ENCODE measurements at regions not wholly inside any gene's neighbourhood (a gene's known extent, or its start where the extent isn't known, plus 50 kb on each side); places are given as distances from the start of the nearest gene placed in this dataset.

DNA sequence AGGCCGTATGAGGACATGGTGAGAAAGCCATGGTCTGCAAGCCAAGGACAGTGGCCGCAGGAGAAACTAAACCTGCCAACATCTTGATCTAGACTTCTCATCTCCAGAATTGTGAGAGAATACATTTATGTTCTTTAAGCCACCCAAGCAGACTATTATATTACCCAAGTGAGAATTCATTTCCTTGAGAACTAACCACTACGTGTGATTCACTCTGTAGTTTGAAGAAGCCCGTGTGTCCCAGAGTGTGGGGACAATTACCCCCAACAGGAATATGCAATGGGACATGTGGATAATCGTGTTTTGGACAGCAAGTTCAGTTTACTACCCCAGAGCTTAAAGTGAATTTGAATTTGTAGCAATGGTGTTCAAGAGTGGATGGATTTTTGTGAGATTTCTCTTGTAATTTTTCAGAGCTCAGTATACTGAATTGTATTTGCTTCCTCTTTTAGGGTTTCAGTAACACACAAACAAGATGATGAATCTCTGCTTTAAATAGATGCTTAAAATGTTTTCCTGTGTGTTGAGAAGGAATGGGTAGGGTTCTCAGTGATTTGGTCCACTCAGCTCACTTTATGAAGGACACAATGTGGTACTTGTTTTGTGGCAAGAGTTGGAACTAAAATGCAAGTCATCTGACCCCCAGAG, 100.0 kb upstream of the ARHGAP20 start:
- ChIA-PET POLR2A (no interaction called here), CTCF (no interaction called here)
- Histone ChIP-seq H3K4me3 (ENCODE audit: low read depth, low read length) (no peak overlapping the region), H3K27me3 (ENCODE audit: control insufficient read depth, insufficient read depth, low read length) (no peaks in the 10 kb centered on the region), H3K9me3 (ENCODE audit: control insufficient read depth, insufficient read depth, low read length) (no peaks in the 10 kb centered on the region), H3K27ac (ENCODE audit: low read depth, low read length) (no peak overlapping the region)
- no peak for DNase-seq (ENCODE audit: low read depth, low spot score)
- TF ChIP-seq, protein P1, sequence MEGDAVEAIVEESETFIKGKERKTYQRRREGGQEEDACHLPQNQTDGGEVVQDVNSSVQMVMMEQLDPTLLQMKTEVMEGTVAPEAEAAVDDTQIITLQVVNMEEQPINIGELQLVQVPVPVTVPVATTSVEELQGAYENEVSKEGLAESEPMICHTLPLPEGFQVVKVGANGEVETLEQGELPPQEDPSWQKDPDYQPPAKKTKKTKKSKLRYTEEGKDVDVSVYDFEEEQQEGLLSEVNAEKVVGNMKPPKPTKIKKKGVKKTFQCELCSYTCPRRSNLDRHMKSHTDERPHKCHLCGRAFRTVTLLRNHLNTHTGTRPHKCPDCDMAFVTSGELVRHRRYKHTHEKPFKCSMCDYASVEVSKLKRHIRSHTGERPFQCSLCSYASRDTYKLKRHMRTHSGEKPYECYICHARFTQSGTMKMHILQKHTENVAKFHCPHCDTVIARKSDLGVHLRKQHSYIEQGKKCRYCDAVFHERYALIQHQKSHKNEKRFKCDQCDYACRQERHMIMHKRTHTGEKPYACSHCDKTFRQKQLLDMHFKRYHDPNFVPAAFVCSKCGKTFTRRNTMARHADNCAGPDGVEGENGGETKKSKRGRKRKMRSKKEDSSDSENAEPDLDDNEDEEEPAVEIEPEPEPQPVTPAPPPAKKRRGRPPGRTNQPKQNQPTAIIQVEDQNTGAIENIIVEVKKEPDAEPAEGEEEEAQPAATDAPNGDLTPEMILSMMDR (IDR thresholded peaks at IDR 0.05; ENCODE audit: low read depth, low read length): no peak

- ChIA-PET CTCF (no interaction called here), POLR2A (interaction anchor here (0.6 kb wide), 1 partner anchor 331 kb away, joined by 3 read pairs; no protein-coding TSS in a partner anchor)
Measured at GRCh38 chr11:110809417-110810199, 97.4 kb upstream of the ARHGAP20 start.

GRCh38 chr11:110808248-110808647, 96.0 kb upstream of the ARHGAP20 start:
- ChIA-PET CTCF (interaction anchor here (0.7 kb wide), 1 partner anchor 303 kb away, joined by 3 read pairs; no protein-coding TSS in a partner anchor), POLR2A (no interaction called here)
- no peak for DNase-seq (ENCODE audit: low read depth, low spot score)
- no peaks in the 10 kb centered on the region for H3K27me3 ChIP-seq (ENCODE audit: control insufficient read depth, insufficient read depth, low read length)
- no peak overlapping the region for H3K27ac ChIP-seq (ENCODE audit: low read depth, low read length)
- H3K4me3 ChIP-seq (ENCODE audit: low read depth, low read length): no peak overlapping the region
- TF ChIP-seq, protein P1 (IDR thresholded peaks at IDR 0.05; ENCODE audit: low read depth, low read length): no peak
- H3K9me3 ChIP-seq (ENCODE audit: control insufficient read depth, insufficient read depth, low read length): no peaks in the 10 kb centered on the region

More at GRCh38 chr11:110809417-110810199, 97.4 kb upstream of the ARHGAP20 start:
- Histone ChIP-seq H3K4me3 (ENCODE audit: low read depth, low read length) (no peak overlapping the region), H3K27me3 (ENCODE audit: control insufficient read depth, insufficient read depth, low read length) (no peaks in the 10 kb centered on the region), H3K9me3 (ENCODE audit: control insufficient read depth, insufficient read depth, low read length) (no peaks in the 10 kb centered on the region), H3K27ac (ENCODE audit: low read depth, low read length) (no peak overlapping the region)
- DNase-seq (ENCODE audit: low read depth, low spot score): no peak
- TF ChIP-seq, protein P1 (IDR thresholded peaks at IDR 0.05; ENCODE audit: low read depth, low read length): no peak

DNA sequence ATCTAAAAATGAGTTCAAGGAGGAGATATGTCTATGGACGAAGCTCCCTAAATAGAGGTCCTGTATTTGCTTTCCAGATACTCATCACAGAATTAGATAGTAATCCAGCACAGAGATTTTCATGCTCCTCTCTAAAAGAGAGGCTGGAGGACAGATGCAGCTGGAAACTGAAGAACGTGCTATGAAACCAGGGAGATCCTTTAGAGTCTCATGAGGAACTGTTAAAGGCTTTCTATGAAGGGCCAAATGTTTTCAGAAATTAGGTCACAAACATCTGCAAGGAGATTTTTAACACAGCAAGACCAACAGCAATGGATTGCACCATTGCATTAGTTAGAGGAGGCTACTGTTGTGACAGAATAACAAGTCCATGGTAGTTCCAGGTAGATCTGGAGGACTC, 95.6 kb upstream of the ARHGAP20 start:
- ChIA-PET POLR2A (no interaction called here), CTCF (interaction anchor here (0.7 kb wide), 1 partner anchor 303 kb away, joined by 3 read pairs; no protein-coding TSS in a partner anchor)
- TF ChIP-seq, protein P1 (IDR thresholded peaks at IDR 0.05; ENCODE audit: low read depth, low read length): no peak
- Histone ChIP-seq H3K27ac (ENCODE audit: low read depth, low read length) (no peak overlapping the region), H3K9me3 (ENCODE audit: control insufficient read depth, insufficient read depth, low read length) (no peaks in the 10 kb centered on the region), H3K4me3 (ENCODE audit: low read depth, low read length) (no peak overlapping the region), H3K27me3 (ENCODE audit: control insufficient read depth, insufficient read depth, low read length) (no peaks in the 10 kb centered on the region)
- no peak for DNase-seq (ENCODE audit: low read depth, low spot score)

DNA sequence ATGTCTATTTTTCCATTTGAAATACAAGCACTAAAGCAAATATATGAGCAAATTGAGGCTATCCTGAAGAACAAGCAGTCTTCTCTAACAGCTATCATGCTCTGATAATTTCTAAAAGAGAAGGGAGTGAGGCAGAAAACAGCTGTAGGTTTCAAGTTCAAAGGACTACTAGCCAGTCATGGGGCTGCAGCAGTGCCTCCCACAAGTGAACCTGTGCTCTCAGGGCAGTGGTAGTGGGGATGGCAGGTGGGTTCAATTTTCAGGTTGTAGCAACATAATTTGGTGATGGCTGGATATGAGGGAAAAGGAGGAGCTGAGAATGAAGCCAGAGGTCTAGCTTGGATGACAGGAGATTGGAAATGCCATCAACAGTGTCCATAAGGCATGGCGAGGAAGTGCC, 93.5 kb upstream of the ARHGAP20 start:
- DNase-seq (ENCODE audit: low read depth, low spot score): no peak
- CTCF ChIA-PET: no interaction called here
- H3K27me3 ChIP-seq (ENCODE audit: control insufficient read depth, insufficient read depth, low read length): no peaks in the 10 kb centered on the region
- no peaks in the 10 kb centered on the region for H3K9me3 ChIP-seq (ENCODE audit: control insufficient read depth, insufficient read depth, low read length)
- H3K27ac ChIP-seq (ENCODE audit: low read depth, low read length): no peak overlapping the region
- TF ChIP-seq, protein P1 (IDR thresholded peaks at IDR 0.05; ENCODE audit: low read depth, low read length): no peak
- POLR2A ChIA-PET: no interaction called here
- H3K4me3 ChIP-seq (ENCODE audit: low read depth, low read length): no peak overlapping the region
